ELR (cell line): ENCODE measurements at regions not wholly inside any gene's neighbourhood (a gene's known extent, or its start where the extent isn't known, plus 50 kb on each side); places are given as distances from the start of the nearest gene placed in this dataset.
"Not testable (repeated sequence)": the region's sequence is repeated elsewhere in the genome, so short reads cannot be mapped to it uniquely, and the experiment has no call there.

Experiments
- DNase-seq: peaks from one replicate; pipeline ENCODE4 v3.0.0-alpha.2; 2015; ENCODE audit warnings: low read depth

DNA sequence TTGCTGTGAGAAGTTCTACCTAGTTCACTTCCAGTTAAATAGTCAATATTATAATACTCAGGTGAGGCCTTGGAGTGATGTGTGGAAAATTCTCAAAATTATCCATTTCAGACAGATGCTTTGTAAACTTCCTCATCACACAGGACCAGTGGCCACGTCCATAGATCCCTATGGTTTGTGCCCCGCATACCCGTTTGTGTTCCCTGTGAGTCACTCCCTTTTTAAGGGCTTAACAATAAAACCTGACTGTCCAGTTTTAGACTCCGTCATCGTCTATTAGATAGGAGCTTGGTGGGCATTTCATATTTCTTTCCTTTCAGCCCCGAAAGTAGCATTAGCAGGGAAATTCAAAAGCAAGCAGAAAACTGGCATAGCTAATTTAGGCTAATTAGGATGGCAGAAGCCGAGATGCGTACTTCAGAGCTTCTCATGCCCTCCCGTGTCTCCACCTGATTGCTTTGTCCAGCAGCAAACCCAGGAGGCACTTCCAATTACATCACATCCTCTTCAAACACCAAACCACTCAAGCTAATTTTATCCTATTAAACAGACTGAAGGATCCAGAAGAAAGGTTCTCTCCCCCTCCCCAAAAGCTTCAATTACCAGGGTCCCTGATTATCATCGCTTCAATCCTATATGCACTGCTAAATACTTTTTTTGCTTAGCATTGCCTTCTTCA is 186.6 kb upstream of the OTX2 start:
- DNase-seq: no peak

DNA sequence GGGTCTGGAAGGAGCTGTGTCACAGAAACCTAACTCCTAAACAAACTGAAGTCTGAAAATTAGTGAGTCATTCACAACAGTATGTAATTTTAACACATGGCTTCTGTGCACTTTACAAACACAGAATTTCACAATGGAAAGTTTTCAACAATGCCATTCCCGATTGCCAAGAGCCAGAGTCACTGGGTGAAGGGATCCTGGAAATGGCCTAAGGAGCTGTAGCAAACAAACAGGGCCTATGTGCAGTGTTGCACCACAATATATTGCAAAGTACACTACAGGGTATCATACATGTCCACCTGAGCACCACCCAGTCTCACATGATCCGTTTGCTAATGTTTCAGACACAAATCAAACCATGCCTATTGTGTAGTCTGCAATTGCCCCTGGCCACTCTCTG is 184.7 kb upstream of the OTX2 start:
- DNase-seq: no peak

DNA sequence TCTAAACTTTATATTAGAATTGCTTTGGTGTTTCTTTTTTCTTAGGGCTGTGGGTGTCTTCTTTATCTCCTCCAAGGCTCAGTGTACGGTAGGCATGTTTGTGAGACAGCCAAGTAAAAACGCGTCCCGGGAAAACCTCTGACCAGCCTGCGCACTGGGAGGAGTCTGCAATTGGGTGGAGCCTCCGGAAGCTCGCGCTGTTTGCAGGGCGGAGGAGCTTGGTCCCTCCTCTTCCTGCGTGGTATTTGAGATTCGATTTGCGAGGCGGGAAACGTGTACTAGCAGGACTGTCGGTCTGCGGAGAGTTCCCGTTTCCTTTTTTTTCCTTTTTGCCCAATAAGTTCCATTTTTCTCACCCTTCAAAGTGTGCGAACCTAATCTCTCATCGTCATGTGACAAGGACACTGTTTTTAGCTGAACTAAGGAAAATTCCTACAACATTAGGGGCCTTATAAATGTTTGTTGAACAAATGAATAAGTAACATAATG is 182.1 kb upstream of the OTX2 start:
- no peak for DNase-seq

DNA sequence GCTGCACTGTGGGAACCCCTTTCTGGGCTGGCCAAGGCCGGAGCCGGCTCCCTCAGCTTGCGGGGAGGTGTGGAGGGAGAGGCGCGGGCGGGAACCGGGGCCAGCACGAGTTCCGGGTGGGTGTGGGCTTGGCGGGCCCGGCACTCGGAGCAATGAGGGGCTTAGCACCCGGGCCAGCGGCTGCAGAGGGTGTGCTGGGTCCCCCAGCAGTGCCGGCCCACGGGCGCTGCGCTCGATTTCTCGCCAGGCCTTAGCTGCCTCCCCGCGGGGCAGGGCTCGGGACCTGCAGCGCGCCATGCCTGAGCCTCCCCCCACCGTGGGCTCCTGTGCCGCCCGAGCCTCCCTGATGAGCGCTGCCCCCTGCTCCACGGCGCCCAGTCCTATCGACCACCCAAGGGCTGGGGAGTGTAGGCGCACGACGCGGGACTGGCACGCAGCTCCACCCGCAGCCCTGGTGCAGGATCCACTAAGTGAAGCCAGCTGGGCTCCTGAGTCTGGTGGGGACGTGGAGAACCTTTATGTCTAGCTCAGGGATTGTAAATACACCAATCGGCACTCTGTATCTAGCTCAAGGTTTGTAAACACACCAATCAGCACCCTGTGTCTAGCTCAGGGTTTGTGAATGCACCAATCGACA is 180.8 kb upstream of the OTX2 start:
- not testable (repeated sequence) for DNase-seq

DNA sequence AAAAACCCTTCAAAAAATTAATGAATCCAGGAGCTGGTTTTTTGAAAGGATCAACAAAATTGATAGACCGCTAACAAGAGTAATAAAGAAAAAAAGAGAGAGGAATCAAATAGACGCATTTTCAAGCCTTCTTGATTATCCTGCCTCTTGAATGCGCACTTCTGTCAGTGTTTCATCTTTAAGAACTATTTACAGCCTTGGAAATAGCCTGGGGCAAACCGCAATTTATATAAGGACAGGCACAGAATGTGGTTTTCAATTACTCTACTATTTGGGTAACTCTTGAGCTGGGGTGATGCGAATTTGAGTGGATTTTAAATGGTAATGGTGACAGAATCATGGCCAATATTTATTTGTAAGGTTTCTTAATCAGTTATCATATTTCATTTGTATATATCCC is 179.1 kb upstream of the OTX2 start:
- no peak for DNase-seq

DNA sequence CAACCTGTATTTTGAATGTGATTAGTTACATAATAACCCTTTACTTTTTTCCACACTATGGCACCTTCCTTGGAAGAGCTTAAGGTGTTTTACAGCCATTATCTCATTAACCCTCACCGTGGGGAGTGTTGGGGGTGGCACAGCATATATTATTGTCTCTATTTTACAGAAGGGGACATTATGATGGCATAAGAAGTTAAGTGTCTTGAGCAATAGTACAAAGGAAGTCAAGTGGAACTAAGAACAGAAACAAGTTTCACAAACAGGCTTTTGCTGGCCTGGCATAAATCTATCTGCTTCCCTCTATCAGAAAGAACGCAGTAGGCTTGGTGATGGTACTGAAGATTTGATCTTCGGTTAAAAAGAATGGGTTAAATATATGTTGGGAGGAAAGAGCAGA is 169.7 kb upstream of the OTX2 start:
- DNase-seq: no peak

DNA sequence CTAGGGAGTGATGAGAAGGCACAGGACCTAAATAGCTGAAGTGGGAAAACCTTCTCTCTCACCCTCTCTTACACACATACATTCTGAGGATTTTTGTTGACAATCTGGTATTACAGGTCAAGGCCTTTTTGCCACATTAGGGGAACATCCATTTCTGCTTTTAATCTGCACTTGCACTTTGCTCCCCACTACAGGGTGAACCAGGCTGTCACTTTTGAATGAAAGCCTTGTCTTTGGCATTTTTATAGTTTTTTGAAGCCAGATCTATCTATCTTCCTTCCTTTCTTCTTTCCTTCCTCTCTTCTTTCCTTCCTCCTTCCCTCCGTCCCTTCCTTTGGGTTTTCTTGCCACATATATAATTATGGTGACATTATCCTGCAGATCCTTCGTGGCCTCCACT is 165.9 kb upstream of the OTX2 start:
- no peak for DNase-seq

DNA sequence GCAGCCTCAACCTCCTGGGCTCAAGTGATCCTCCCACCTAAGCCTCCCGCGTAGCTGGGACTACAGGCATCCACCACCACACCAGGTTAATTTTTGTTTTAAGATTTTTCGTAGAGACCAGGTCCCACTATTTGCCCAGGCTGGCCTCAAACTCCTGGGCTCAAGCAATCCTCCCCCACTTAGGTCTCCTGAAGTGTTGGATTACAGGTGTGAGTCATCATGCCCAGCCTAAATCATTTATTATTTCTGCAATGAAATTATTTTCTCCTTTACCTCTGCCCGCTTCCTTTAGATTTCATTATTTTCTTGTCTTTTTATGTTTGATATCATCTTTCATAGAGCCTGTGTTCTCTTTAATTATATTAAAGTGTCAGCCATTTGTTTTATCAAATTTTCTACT is 165.2 kb upstream of the OTX2 start:
- no peak for DNase-seq

DNA sequence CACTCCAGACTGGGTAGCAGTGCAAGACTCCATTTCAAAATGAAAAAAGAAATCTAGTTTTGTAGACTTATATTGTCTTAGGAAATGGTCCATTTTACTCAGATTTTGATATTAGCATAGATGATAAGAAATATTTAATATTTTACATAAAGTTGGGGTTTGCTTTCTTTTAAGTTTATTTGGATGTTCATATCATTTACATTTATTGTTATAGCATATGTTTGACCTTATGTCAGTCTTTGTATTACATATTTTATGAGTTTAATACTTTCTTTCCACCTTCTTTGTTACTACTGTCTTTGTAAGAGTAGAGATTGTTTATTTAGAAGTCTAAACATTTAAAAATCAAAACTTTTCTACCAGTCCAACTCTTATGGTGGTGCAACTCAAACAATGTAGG is 162.7 kb upstream of the OTX2 start:
- DNase-seq: no peak

DNA sequence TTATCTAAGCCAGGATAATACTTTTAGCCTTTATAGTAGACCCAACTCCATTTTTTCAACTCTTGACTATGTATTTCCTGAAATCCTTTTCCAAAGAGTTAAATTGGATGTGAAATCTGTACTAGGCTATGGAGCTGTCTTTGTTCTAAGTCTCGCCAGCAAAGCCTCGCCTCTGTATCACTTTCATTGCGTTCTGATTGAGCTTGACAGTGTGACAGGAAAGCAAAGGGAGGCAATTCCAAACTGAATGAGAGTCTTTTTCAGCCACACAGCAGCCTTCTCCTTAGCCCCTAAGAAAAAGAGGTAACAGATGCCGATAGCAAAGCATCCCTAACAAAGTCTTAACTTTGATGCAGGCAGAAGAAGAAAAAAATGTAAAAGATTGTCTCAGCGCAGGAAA is 154.6 kb upstream of the OTX2 start:
- no peak for DNase-seq

DNA sequence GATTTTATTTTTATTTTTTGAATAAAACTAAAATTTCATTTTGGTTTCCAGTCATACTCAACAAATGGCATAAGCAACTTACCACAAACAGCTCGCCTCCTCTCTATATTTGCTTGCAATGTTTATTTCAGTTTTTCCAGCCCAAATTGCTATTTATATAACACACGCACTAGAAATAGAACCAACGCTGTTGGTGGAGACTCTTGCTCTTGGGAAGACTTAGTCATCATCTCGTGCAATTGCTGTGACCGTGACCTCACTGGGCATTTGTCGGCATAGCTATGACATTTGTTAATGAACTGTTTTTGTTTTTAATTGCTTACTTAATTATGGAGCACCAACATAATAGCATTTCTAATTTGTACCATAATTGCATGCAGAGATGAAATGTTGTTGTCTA is 153.1 kb upstream of the OTX2 start:
- no peak for DNase-seq

DNA sequence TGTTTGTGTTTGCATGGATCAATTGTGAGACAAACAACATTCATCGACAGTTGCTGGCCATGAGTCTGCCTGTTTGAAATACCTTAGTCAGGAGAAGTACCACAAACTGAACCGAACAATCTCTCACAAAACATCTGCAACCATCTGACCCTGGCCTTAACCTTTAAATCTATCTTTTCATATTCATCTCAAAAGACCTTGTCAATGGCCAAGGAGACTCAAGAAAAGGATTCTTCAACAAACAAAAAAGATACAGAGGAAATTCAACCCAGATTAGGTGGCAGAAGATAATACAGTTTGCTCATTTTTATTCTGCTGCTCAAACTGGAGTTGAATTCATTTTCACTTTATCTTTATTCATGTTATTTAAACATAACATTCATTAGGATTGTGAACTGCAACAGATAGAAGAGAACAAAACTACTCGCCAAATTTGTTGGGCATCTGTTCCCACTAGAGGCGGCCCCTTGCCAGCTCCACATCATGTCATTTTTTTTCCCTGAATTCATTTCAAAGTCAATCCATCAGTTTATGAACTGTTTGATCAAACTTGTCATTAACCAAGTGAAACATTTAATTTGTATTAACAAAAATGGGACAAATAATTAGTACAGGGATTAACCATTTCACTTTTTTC is 152.3 kb upstream of the OTX2 start:
- no peak for DNase-seq

DNA sequence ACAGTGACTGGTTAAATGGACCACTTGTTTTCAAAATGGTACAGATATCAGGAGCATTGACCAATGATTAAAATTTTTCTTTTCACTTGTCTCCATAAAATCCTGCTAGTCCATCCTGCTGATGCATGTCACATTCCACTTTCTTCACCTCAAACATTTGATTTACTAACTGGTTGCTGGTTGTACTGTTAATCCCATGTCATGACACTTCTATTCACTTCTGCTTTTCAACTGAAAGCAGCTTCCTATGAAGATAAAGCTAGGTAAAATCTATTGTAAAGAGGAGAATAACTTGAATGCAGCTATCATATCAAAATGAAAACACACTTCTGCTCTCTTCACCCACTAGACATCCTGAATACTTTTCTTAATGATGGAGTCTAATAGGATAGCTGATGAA is 149.6 kb upstream of the OTX2 start:
- no peak for DNase-seq

DNA sequence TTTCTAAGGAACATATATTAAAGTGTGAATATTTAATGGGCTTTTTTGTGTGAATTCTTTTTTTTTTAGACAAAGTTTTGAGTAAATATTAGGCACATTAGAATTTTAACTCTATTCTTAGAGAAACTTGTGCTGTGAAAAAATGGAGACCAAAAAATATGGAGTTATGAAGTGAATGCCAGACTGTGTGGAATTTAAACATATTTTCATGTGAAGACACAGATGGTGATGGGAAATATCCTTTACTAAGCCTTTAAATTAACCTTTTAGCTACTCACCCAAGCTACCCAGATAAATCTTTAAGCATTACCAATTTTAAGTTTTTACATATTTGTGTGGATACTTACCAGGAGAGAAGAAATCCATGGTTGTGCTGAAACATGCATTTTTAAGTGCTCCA is 148.8 kb upstream of the OTX2 start:
- no peak for DNase-seq

DNA sequence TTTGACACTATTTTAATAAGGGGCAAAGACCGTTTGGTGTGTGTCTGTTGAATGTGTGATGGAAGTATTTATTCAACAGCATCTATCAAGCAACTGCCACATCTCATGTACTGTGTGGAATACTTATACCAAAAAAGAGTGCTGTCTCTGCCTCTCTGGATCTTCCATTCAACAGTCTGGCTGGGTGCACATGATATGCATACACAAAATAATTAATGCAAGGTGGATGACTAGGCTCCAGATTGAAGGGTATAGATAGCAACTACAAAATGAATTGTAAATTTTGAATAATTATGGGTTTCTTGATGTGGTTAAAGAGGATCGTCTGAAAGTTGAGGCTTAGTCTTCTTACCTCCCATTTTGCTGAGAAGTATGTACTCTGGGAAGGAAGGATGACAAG is 145.9 kb upstream of the OTX2 start:
- no peak for DNase-seq

DNA sequence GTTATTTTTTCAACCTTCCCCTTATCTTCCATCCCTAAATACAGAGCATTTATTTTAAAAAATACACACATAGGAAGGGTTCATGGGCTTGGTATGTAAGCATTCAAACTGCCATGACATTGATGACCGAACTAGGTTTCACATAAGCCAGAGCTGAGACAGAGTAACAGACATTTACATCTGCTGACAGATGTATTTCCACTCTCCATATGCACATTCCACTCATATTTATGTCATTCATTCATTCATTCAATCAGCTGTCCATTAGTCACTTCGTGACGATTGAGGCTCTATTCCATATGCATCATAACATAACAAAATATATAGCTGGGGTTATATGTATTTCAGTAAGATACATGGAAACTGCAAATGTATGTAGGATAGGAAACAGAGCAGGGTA is 145.5 kb upstream of the OTX2 start:
- DNase-seq: no peak

DNA sequence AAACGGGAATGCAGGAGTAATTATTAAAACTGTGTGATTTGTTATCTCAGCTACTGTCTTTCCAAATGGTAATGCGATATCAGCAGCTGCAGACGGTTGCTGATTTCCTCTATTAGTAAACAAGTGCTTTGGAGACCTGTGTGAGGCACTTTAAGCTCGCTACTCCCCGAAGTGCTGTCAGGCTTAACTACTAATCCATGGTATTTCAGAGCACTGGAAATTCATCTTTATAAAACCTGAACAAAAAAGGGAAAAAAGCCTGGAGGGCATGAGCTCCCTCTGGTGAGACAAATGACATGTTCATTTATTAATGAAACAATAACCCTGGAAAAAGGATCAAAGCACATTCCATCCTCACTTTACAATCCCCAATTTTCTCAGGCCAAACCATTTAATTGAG is 143.6 kb upstream of the OTX2 start:
- DNase-seq: no peak

DNA sequence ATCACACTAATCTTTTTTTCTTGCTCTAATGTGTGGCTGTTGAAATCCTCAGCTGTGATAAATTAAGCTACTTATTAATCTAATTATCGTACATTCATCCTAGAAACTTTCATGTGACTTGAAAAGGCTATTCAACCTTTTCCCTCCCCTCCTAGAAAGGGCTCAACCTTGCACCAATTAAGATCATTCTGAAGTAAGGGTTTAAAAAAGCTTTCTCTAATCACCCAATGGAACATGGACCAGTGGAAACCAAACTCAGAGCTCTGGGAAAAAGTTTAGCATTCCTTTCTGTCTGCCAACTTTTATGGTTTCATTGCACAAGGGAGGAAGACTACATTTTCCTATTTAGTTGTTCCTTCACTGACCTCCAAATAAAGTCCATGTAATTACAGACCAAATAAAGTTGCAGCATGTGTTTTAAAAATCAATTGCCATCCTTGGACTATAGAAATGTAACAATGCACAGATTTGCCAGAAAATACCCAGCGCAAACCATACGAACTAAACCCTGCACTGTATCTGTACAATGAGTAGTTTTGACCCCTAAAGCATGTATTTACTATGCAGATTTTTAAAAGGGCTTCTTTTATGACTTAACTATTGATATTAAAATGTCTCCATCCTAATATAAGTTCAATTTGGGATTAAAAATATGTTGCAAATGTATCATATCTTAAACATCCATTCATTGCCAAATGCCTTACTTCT is 142.6 kb upstream of the OTX2 start:
- DNase-seq: no peak

DNA sequence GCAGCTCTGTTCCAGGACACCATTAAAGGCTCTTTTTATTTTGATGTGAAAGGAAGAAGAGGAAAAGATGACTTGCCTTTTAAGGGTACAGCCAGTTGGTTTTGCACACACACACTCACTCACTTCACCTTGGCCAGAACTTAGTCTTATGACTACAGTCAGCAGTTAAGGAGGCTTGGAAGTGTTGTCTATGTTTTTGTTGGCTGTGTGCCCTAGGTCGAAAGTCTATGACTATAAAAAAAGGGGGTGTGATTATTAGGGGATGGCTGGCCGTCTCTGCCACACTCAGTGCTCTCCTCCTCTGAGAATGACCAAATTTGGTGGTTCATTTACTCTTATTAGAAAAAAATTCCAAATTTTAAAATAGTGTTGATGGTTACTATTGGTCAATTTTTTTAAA is 139.5 kb upstream of the OTX2 start:
- no peak for DNase-seq

DNA sequence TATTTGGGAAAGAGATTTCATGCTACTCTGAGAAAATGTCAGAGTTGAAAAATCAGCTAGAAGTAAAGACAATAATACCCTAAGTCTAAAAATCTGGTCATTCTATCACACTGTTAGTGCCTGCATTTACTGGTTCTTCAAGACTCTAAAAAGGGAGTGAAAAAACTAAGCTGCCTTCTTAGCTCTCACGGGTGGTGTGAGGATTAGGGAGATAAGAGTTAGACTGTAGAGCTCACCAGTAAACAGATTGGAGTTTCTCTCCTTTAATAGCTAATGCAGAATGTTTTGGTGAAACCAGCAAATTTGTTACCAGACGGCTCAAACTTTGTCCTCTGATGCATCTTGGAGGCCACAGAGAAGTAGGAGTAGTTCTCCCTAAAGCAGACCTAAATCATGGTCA is 135.0 kb upstream of the OTX2 start:
- no peak for DNase-seq

DNA sequence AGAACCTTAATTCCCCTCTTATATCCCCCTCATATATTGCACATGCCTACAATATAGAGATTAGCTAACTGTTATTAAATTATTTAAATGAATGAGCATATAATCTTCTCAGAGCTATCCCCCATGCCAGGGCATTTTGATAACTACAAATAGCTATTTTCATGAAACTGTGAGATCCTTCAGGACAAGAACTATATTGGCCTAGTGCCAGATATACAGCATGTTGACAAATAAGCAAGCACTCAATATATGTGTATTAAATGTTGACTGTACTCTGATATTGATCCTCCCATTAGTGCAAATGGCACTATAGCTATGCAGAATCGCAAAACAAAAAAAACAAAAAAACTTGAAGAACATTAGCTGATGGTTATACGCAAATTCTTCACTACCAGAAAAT is 134.1 kb upstream of the OTX2 start:
- no peak for DNase-seq

DNA sequence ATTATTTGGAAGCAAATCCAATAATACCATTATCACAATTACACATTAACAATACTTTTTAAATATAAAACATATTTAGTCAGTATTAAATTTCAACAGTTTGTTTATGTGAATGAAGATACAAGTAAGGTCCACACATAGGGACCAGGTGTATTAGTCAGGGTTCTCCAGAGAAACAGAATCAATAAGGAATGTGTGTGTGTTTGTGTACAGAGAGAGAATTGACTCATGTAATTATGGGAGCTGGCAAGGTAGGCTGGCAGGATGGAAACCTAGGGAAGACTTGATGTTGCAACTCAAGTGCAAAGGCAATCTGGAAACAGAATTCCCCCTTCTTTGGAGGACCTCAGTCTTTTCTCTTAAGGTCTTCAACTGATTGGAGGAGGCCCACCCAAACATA is 123.2 kb upstream of the OTX2 start:
- DNase-seq: no peak
